IMR-90 (cell line): ENCODE measurements at regions not wholly inside any gene's neighbourhood (a gene's known extent, or its start where the extent isn't known, plus 50 kb on each side); places are given as distances from the start of the nearest gene placed in this dataset.

ENCODE experiments used
- ATAC-seq: fragments of 200-7000 bp; cut with Tn5 transposase; 2 replicates; pipeline ENCODE4 v1.9.1; 2020; ENCODE audit warnings: low read depth, mild to moderate bottlenecking, moderate library complexity
- BruUV-seq: library from RNA; stranded (reverse); fragments of 400-500 nt; replicated peaks from 2 replicates; lab custom pipeline; 2021; lab: Mats Ljungman, UMichigan
- CTCF ChIA-PET: fragments of 300-600 bp; formaldehyde crosslinking; extraction: SDS; loops from one replicate; lab custom pipeline; 2021; ENCODE audit warnings: antibody characterized with exemption; lab: Yijun Ruan, JAX
- POLR2A ChIA-PET: fragments of 300-600 bp; sonication (Branson Sonifier 250); formaldehyde crosslinking; loops from one replicate; lab custom pipeline; 2022; ENCODE audit warnings: antibody characterized with exemption; ENCODE audit not compliant: unreplicated experiment; lab: Charles Lee
- DNase-seq: peaks from one replicate; pipeline ENCODE4 v3.0.0; 2013
- H2AFZ ChIP-seq: replicated peaks from 2 replicates; pipeline ENCODE3; 2013; ENCODE audit warnings: low read length, mild to moderate bottlenecking; ENCODE audit not compliant: poor library complexity
- H2AK5ac ChIP-seq: 2 replicates; pipeline ENCODE4 v1.6.1; 2013; ENCODE audit warnings: low read depth, low read length, inconsistent platforms
- H2AK9ac ChIP-seq: replicated peaks from 2 replicates; pipeline ENCODE3; 2013; ENCODE audit warnings: mild to moderate bottlenecking, low read depth, low read length, moderate library complexity; ENCODE audit not compliant: poor library complexity
- H2BK120ac ChIP-seq: 2 replicates; pipeline ENCODE4 v1.6.1; 2013; ENCODE audit warnings: low read depth, low read length, inconsistent platforms
- H2BK15ac ChIP-seq: 3 replicates; pipeline ENCODE4 v1.6.1; 2013; ENCODE audit warnings: low read depth, low read length, inconsistent platforms
- H2BK20ac ChIP-seq: 2 replicates; pipeline ENCODE4 v1.6.1; 2013; ENCODE audit warnings: low read depth, mild to moderate bottlenecking, inconsistent platforms, low read length, moderate library complexity
- H2BK5ac ChIP-seq: 2 replicates; pipeline ENCODE4 v1.6.1; 2013; ENCODE audit warnings: mild to moderate bottlenecking, low read depth, low read length, inconsistent platforms; ENCODE audit not compliant: poor library complexity, severe bottlenecking
- H3K14ac ChIP-seq: replicated peaks from 2 replicates; pipeline ENCODE4 v1.6.1; 2013; ENCODE audit warnings: low read depth, low read length, inconsistent platforms
- H3K18ac ChIP-seq: 2 replicates; pipeline ENCODE4 v1.6.1; 2013; ENCODE audit warnings: low read depth, low read length, control low read depth
- H3K23ac ChIP-seq: 2 replicates; pipeline ENCODE4 v1.6.1; 2013; ENCODE audit warnings: low read depth, low read length, inconsistent platforms
- H3K27ac ChIP-seq: 2 replicates; pipeline ENCODE4 v1.5.1; 2013; ENCODE audit warnings: mild to moderate bottlenecking, control low read depth, low read length; ENCODE audit not compliant: insufficient read depth
- H3K27me3 ChIP-seq: 2 replicates; pipeline ENCODE4 v1.6.1; 2013; ENCODE audit warnings: low read length; ENCODE audit not compliant: control insufficient read depth, insufficient read depth
- H3K36me3 ChIP-seq: 2 replicates; pipeline ENCODE4 v1.6.1; 2013; ENCODE audit warnings: low read length, mixed read lengths; ENCODE audit not compliant: control insufficient read depth, insufficient read depth
- H3K4ac ChIP-seq: 2 replicates; pipeline ENCODE4 v1.6.1; 2013; ENCODE audit warnings: low read depth, low read length, inconsistent platforms
- H3K4me1 ChIP-seq: 2 replicates; pipeline ENCODE4 v1.6.1; 2013; ENCODE audit warnings: low read length, mixed read lengths; ENCODE audit not compliant: control insufficient read depth, insufficient read depth
- H3K4me2 ChIP-seq: 2 replicates; pipeline ENCODE4 v1.6.1; 2013; ENCODE audit warnings: low read depth, mild to moderate bottlenecking, control low read depth, low read length, moderate library complexity
- H3K4me3 ChIP-seq: 2 replicates; pipeline ENCODE4 v1.5.1; 2013; ENCODE audit warnings: low read depth, mild to moderate bottlenecking, control low read depth, low read length, moderate library complexity; ENCODE audit not compliant: insufficient read depth
- H3K56ac ChIP-seq: 2 replicates; pipeline ENCODE4 v1.6.1; 2013; ENCODE audit warnings: low read length, inconsistent platforms; ENCODE audit not compliant: insufficient read depth; ENCODE audit errors: extremely low read depth
- H3K79me1 ChIP-seq, 2 experiments: 2 replicates each; pipeline ENCODE4 v1.6.1; 2013; ENCODE audit warnings: low read length in 2 of 2, inconsistent platforms in 1 of 2, low read depth in 1 of 2
- H3K9ac ChIP-seq: 2 replicates; pipeline ENCODE4 v1.6.1; 2013; ENCODE audit warnings: low read depth, low read length, control low read depth
- H3K9me1 ChIP-seq: 2 replicates; pipeline ENCODE4 v1.6.1; 2013; ENCODE audit warnings: low read length, inconsistent platforms; ENCODE audit not compliant: insufficient read depth
- H3K9me3 ChIP-seq: 2 replicates; pipeline ENCODE4 v1.6.1; 2013; ENCODE audit warnings: low read length; ENCODE audit not compliant: control insufficient read depth, insufficient read depth
- H4K20me1 ChIP-seq: 2 replicates; pipeline ENCODE4 v1.6.1; 2013; ENCODE audit warnings: low read length, inconsistent platforms; ENCODE audit not compliant: insufficient read depth
- H4K5ac ChIP-seq: 2 replicates; pipeline ENCODE4 v1.6.1; 2013; ENCODE audit warnings: mild to moderate bottlenecking, low read depth, low read length, control low read depth
- H4K8ac ChIP-seq, 2 experiments: 2 replicates each; pipeline ENCODE4 v1.6.1; 2013; ENCODE audit warnings: low read depth in 2 of 2, low read length in 2 of 2, control low read depth in 1 of 2, inconsistent platforms in 1 of 2
- H4K91ac ChIP-seq: 2 replicates; pipeline ENCODE4 v1.6.1; 2013; ENCODE audit warnings: low read depth, low read length, inconsistent platforms; ENCODE audit not compliant: insufficient read depth
- BHLHE40 ChIP-seq: fragments of 150-350 bp; IDR thresholded peaks from 2 replicates; pipeline ENCODE4 v1.6.1; 2016; ENCODE audit warnings: mild to moderate bottlenecking, low read depth, low read length
- CEBPB ChIP-seq: IDR thresholded peaks from 2 replicates; pipeline ENCODE4 v1.6.1; 2012; ENCODE audit warnings: low read depth, low read length, improper control_type of control experiment
- CHD1 ChIP-seq: IDR thresholded peaks from 2 replicates; pipeline ENCODE4 v1.6.1; 2012; ENCODE audit warnings: low read depth, low read length, improper control_type of control experiment
- FOS ChIP-seq: fragments of 150-350 bp; IDR thresholded peaks from 2 replicates; pipeline ENCODE4 v1.6.1; 2016; ENCODE audit warnings: low read depth, low read length
- MAFK ChIP-seq: IDR thresholded peaks from 2 replicates; pipeline ENCODE4 v1.6.1; 2012; ENCODE audit warnings: low read depth, low read length, improper control_type of control experiment
- MXI1 ChIP-seq: IDR thresholded peaks from 2 replicates; pipeline ENCODE4 v1.6.1; 2012; ENCODE audit warnings: low read depth, mild to moderate bottlenecking, low read length, moderate library complexity, borderline replicate concordance
- POLR2A ChIP-seq: IDR thresholded peaks from 2 replicates; pipeline ENCODE4 v1.6.1; 2012; ENCODE audit warnings: mild to moderate bottlenecking, low read depth, low read length
- RAD21 ChIP-seq: IDR thresholded peaks from 2 replicates; pipeline ENCODE4 v1.6.1; 2012; ENCODE audit warnings: low read length, improper control_type of control experiment
- RFX5 ChIP-seq: IDR thresholded peaks from 2 replicates; pipeline ENCODE4 v1.8.0; 2012; ENCODE audit warnings: low read depth, mild to moderate bottlenecking, low read length, moderate library complexity
- SMC3 ChIP-seq: fragments of 150-350 bp; IDR thresholded peaks from 2 replicates; pipeline ENCODE4 v1.6.1; 2016; ENCODE audit warnings: low read depth, mild to moderate bottlenecking, antibody characterized with exemption, low read length, moderate library complexity
- USF2 ChIP-seq: fragments of 150-350 bp; IDR thresholded peaks from 2 replicates; pipeline ENCODE4 v1.6.1; 2017; ENCODE audit warnings: mild to moderate bottlenecking, antibody characterized with exemption, low read length, low read depth
- WGBS, 2 experiments: methylation state at CpG; one replicate each; pipeline versions ENCODE4 v1.1.5 to v1.1.7; 2013; ENCODE audit warnings: missing lambda C conversion rate in 2 of 2; ENCODE audit not compliant: insufficient read length in 1 of 2; ENCODE audit errors: extremely low coverage in 2 of 2; 5-methylcytosine and 5-hydroxymethylcytosine counted together
- dilution Hi-C: fragments of 300-500 bp; cut with HindIII; formaldehyde crosslinking; loops from one replicate; pipeline ENCODE4 v1.14.3; 2018; ENCODE audit warnings: low sequenced_read_pairs; ENCODE audit not compliant: unreplicated experiment
- in situ Hi-C: fragments of 300-500 bp; cut with MboI; formaldehyde crosslinking; loops from 3 replicates; pipeline ENCODE4 v1.14.3; 2019; ENCODE audit warnings: low sequenced_read_pairs, inconsistent platforms, mixed read lengths
- intact Hi-C: fragments of 100-400 bp; cut with micrococcal nuclease; formaldehyde crosslinking; loops from 2 replicates; pipeline ENCODE4 v1.10.0; 2022

GRCh38 chr11:116586392-116586791, 186.4 kb downstream of the BUD13 start:
- Histone ChIP-seq H4K91ac (no peak overlapping the region), H2BK20ac (no peak overlapping the region), H3K27ac (no peak overlapping the region), H2BK5ac (no peak overlapping the region), H4K8ac (no peak overlapping the region), H3K56ac (no peak overlapping the region), H2AK9ac (no peak overlapping the region), H3K4me2 (no peak overlapping the region), H4K5ac (no peak overlapping the region), H3K4me3 (no peak overlapping the region), H3K18ac (no peak overlapping the region), H3K4me1 (no peaks in the 10 kb centered on the region), H3K14ac (no peak overlapping the region), H2BK15ac (no peak overlapping the region), H2AK5ac (no peak overlapping the region), H3K9me3 (no peaks in the 10 kb centered on the region), H2BK120ac (no peak overlapping the region), H3K27me3 (peaks cover 25% of the 10 kb centered on the region), H3K36me3 (no peaks in the 10 kb centered on the region), H3K9me1 (no peaks in the 10 kb centered on the region), H3K23ac (no peak overlapping the region), H3K79me1 (no peaks in the 10 kb centered on the region), H4K20me1 (no peaks in the 10 kb centered on the region), H3K4ac (no peak overlapping the region), H2AFZ (no peak overlapping the region), H3K9ac (no peak overlapping the region)
- no TSS peak for BruUV-seq
- intact Hi-C loops = no loop called here
- ChIA-PET POLR2A (no interaction called here), CTCF (no interaction called here)
- dilution Hi-C loops = no loop called here
- TF ChIP-seq RAD21 (no peak), USF2 (no peak), RFX5 (no peak), SMC3 (no peak), MAFK (no peak), FOS (no peak), CEBPB (no peak), BHLHE40 (no peak), MXI1 (no peak), POLR2A (no peak), CHD1 (no peak)
- ATAC-seq = no peak
- no peak for DNase-seq
- in situ Hi-C loops = no loop called here
- 40% methylated on average over 5 of the region's 6 CpGs; no CpG with 5 or more reads in 1 of the 2 experiments for WGBS, 2 experiments
